ENCODE measurements at regions not wholly inside any gene's neighbourhood (a gene's known extent, or its start where the extent isn't known, plus 50 kb on each side); places are given as distances from the start of the nearest gene placed in this dataset.

DNA sequence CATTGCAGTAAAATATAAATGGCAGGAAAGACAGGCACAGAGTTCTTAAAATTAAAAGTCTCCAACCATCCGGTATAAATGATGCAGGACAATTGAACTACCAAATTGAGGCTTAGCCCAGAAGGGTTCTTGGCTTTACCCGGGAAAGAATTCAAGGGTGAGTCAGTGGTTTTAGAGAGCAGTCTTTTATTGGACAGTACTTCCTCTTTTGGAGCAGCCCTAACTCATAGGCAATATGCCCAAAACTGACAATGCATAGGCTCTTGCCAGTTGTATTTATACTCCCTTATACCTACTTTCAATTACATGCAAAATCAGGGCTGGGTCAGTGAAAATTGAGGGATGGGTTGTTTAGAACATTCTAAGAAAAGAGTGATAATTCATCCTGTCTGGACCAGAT is 1628.9 kb upstream of the PRMT6 start:
- POLR2A ChIA-PET: no interaction called here
- in situ Hi-C loops (cut with HindIII; ENCODE audit: low pct_unique_long_range_greater_than_20kb, low sequenced_read_pairs): no loop called here
- no peak overlapping the region for H3K27ac ChIP-seq (ENCODE audit: low read length)
- intact Hi-C loops (cut with micrococcal nuclease; ENCODE audit: unreplicated experiment): no loop called here
- H3K4me1 ChIP-seq (ENCODE audit: control insufficient read depth, insufficient read depth, low read length): no peaks in the 10 kb centered on the region
- H3K36me3 ChIP-seq (ENCODE audit: control insufficient read depth, insufficient read depth, low read length): no peaks in the 10 kb centered on the region
- DNase-seq (ENCODE audit: low read depth, low spot score) (no peak), ATAC-seq (no peak)
- TF ChIP-seq, protein P1, sequence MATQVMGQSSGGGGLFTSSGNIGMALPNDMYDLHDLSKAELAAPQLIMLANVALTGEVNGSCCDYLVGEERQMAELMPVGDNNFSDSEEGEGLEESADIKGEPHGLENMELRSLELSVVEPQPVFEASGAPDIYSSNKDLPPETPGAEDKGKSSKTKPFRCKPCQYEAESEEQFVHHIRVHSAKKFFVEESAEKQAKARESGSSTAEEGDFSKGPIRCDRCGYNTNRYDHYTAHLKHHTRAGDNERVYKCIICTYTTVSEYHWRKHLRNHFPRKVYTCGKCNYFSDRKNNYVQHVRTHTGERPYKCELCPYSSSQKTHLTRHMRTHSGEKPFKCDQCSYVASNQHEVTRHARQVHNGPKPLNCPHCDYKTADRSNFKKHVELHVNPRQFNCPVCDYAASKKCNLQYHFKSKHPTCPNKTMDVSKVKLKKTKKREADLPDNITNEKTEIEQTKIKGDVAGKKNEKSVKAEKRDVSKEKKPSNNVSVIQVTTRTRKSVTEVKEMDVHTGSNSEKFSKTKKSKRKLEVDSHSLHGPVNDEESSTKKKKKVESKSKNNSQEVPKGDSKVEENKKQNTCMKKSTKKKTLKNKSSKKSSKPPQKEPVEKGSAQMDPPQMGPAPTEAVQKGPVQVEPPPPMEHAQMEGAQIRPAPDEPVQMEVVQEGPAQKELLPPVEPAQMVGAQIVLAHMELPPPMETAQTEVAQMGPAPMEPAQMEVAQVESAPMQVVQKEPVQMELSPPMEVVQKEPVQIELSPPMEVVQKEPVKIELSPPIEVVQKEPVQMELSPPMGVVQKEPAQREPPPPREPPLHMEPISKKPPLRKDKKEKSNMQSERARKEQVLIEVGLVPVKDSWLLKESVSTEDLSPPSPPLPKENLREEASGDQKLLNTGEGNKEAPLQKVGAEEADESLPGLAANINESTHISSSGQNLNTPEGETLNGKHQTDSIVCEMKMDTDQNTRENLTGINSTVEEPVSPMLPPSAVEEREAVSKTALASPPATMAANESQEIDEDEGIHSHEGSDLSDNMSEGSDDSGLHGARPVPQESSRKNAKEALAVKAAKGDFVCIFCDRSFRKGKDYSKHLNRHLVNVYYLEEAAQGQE (IDR thresholded peaks at IDR 0.05; ENCODE audit: insufficient read depth in 1 of 2, low read depth in 2 of 2, low read length in 1 of 2): no peak
- no peak for TF ChIP-seq SIN3A (IDR thresholded peaks at IDR 0.05; ENCODE audit: borderline replicate concordance, insufficient read depth, low read depth, low read length)
- no peaks in the 10 kb centered on the region for H3K9me3 ChIP-seq (ENCODE audit: control insufficient read depth, insufficient read depth, low read depth, low read length)
- BruUV-seq (replicated peaks): no TSS peak
- no peaks in the 10 kb centered on the region for H3K27me3 ChIP-seq (ENCODE audit: control insufficient read depth, insufficient read depth, low read length)
- CTCF ChIA-PET: no interaction called here
- no peak overlapping the region for H3K4me3 ChIP-seq (ENCODE audit: low read depth in 2 of 2, low read length in 2 of 2)

DNA sequence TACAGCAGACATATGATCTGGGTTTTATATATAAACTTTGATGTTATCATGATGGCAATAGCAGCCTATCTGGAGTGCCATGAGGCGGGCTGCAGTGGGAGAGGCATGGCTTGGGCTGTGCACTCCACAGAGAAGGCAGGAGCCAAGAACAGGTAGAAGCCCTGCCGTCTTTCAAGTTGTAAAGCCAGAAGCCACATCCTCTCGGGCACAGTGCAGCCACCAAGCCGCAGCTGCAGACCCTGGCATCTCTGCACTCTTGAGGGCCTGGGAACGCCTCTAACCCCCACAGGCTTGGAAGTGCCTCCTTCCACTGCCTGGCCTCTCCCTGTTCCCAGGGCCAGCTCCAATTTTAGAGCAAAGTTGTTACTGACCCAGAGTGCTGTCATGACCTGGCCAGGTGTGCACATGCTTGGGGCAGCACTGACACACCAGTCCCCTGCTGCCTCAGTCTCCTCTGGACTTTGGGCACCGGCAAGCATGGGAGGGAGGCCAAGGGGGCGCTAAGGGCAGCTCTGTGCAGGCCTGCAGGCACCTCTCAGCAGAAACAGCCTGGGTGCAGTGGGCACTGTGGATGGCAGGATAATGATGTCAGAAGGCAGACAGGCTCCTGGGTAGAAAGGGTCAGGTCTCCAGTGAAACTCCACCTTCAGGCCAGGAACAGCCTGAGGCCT is 1619.8 kb upstream of the PRMT6 start:
- intact Hi-C loops (cut with micrococcal nuclease; ENCODE audit: unreplicated experiment): no loop called here
- Histone ChIP-seq H3K27ac (ENCODE audit: low read length) (no peak overlapping the region), H3K4me3 (ENCODE audit: low read depth in 2 of 2, low read length in 2 of 2) (no peak overlapping the region), H3K4me1 (ENCODE audit: control insufficient read depth, insufficient read depth, low read length) (no peaks in the 10 kb centered on the region), H3K9me3 (ENCODE audit: control insufficient read depth, insufficient read depth, low read depth, low read length) (no peaks in the 10 kb centered on the region), H3K36me3 (ENCODE audit: control insufficient read depth, insufficient read depth, low read length) (no peaks in the 10 kb centered on the region), H3K27me3 (ENCODE audit: control insufficient read depth, insufficient read depth, low read length) (no peaks in the 10 kb centered on the region)
- ChIA-PET CTCF (no interaction called here), POLR2A (no interaction called here)
- TF ChIP-seq, protein P1 (IDR thresholded peaks at IDR 0.05; ENCODE audit: insufficient read depth in 1 of 2, low read depth in 2 of 2, low read length in 1 of 2): no peak
- no peak for TF ChIP-seq SIN3A (IDR thresholded peaks at IDR 0.05; ENCODE audit: borderline replicate concordance, insufficient read depth, low read depth, low read length)
- BruUV-seq (replicated peaks): no TSS peak
- in situ Hi-C loops (cut with HindIII; ENCODE audit: low pct_unique_long_range_greater_than_20kb, low sequenced_read_pairs): no loop called here
- ATAC-seq: no peak
- DNase-seq (ENCODE audit: low read depth, low spot score): no peak

GRCh38 chr1:105437847-105438246 is 1618.6 kb upstream of the PRMT6 start:
- DNase-seq (ENCODE audit: low read depth, low spot score) (no peak), ATAC-seq (no peak)
- TF ChIP-seq TCF7L2 (IDR thresholded peaks at IDR 0.05; ENCODE audit: low read depth, low read length) (no peak), SIN3A (IDR thresholded peaks at IDR 0.05; ENCODE audit: borderline replicate concordance, insufficient read depth, low read depth, low read length) (no peak), CTCF (IDR thresholded peaks at IDR 0.05) (no peak), POLR2AphosphoS5 (IDR thresholded peaks at IDR 0.05; ENCODE audit: low read depth, low read length) (no peak)
- TF ChIP-seq, protein P1 (IDR thresholded peaks at IDR 0.05; ENCODE audit: insufficient read depth in 1 of 2, low read depth in 2 of 2, low read length in 1 of 2): no peak
- no peak overlapping the region for H3K27ac ChIP-seq (ENCODE audit: low read length)
- H3K36me3 ChIP-seq (ENCODE audit: control insufficient read depth, insufficient read depth, low read length): no peaks in the 10 kb centered on the region
- H3K4me3 ChIP-seq (ENCODE audit: low read depth in 2 of 2, low read length in 2 of 2): no peak overlapping the region
- no TSS peak for BruUV-seq (replicated peaks)
- in situ Hi-C loops (cut with HindIII; ENCODE audit: low pct_unique_long_range_greater_than_20kb, low sequenced_read_pairs): no loop called here
- H3K4me1 ChIP-seq (ENCODE audit: control insufficient read depth, insufficient read depth, low read length): no peaks in the 10 kb centered on the region
- no peaks in the 10 kb centered on the region for H3K9me3 ChIP-seq (ENCODE audit: control insufficient read depth, insufficient read depth, low read depth, low read length)
- no peaks in the 10 kb centered on the region for H3K27me3 ChIP-seq (ENCODE audit: control insufficient read depth, insufficient read depth, low read length)
- ChIA-PET POLR2A (interaction anchor here (0.6 kb wide), 1 partner anchor 8 kb away, joined by 8 read pairs; no protein-coding TSS in a partner anchor), CTCF (no interaction called here)
- intact Hi-C loops (cut with micrococcal nuclease; ENCODE audit: unreplicated experiment): no loop called here

Measured in Panc1 (cell line).